RCC 7860 (cell line): ENCODE measurements at regions not wholly inside any gene's neighbourhood (a gene's known extent, or its start where the extent isn't known, plus 50 kb on each side); places are given as distances from the start of the nearest gene placed in this dataset.

Experiments
- DNase-seq: peaks from one replicate; pipeline ENCODE4 v3.0.0-alpha.2; 2015; ENCODE audit warnings: low spot score
- FAIRE-seq: peaks from 2 replicates; lab custom pipeline; 2012; peaks lifted over from hg19 to GRCh38; lab: Jason Lieb, UNC

- FAIRE-seq, result no peak
- no peak for DNase-seq
These were observed 219.7 kb upstream of the NAALADL2 start for GRCh38 chr3:174639406-174639805.

GRCh38 chr3:174639970-174640369 is 219.2 kb upstream of the NAALADL2 start:
- FAIRE-seq (no peak), DNase-seq (no peak)

GRCh38 chr3:174640932-174641331 is 218.2 kb upstream of the NAALADL2 start:
- DNase-seq (no peak), FAIRE-seq (no peak)

GRCh38 chr3:174644287-174644686 is 214.8 kb upstream of the NAALADL2 start:
- no peak for FAIRE-seq

GRCh38 chr3:174651951-174652350 is 207.2 kb upstream of the NAALADL2 start:
- no peak for FAIRE-seq
- no peak for DNase-seq

More at GRCh38 chr3:174644287-174644686, 214.8 kb upstream of the NAALADL2 start:
- no peak for DNase-seq

DNA sequence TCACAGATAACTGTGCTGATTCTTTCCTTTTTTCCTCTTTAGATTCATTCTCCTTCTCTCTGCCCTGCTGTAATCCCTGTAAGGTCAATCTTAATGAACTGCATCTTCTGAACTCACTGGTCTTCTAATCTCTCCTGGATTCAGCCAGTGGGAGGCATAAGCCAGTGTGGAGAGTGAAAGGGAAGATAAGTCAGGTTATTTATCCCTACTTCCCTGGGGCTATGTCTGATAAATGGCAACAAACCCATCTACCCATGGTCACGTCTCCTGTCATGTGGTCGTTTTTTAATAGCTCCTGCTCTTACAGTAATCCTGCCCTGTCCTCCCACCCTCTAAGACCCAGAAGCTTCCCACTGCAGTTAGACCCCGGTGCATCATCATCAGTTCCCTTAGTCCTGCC is 199.6 kb upstream of the NAALADL2 start:
- FAIRE-seq (no peak), DNase-seq (no peak)

- FAIRE-seq (no peak), DNase-seq (no peak)
These were observed 196.5 kb upstream of the NAALADL2 start for GRCh38 chr3:174662653-174663052.

- FAIRE-seq, result no peak
These were observed 191.7 kb upstream of the NAALADL2 start for GRCh38 chr3:174667386-174667785.

DNA sequence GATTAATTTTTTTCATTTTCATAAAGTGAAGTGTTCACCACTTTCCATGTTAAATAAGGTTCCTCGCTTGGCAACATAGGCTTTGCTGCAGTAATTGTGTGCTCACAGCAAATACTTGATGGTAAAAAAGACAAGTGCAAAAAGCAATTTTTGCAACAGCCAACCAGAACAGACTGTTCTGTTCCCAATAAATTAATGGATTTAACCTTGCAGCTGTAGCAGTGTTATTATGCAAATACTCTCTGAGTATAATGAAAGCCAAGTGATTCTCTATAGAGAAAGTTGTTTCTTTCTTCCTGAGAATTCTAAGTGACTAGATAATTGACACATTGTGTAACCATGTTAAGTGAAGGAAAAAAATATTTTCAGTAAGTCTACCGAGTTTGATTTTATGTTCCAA is 183.7 kb upstream of the NAALADL2 start:
- FAIRE-seq (no peak), DNase-seq (no peak)

More at GRCh38 chr3:174667386-174667785, 191.7 kb upstream of the NAALADL2 start:
- DNase-seq, result no peak

DNA sequence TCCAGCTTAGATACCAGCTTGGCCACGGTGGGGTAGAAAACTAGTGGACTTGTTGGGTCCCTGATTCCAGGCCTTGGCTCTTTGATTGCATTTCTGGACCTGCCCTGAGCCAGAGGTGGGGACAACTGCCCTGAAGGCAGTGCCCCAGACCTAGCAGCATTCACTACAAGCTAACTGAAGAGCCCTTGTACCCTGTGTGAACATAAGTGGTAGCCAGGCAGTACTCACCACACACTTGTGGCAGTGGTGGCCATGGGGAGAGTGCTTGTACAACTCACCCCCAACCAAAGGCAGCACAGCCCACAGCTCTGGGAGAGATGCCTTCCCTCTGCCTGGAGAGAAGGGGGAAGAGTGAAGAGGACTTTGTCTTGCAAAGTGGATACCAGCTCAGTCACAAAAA is 177.3 kb upstream of the NAALADL2 start:
- no peak for FAIRE-seq
- no peak for DNase-seq

DNA sequence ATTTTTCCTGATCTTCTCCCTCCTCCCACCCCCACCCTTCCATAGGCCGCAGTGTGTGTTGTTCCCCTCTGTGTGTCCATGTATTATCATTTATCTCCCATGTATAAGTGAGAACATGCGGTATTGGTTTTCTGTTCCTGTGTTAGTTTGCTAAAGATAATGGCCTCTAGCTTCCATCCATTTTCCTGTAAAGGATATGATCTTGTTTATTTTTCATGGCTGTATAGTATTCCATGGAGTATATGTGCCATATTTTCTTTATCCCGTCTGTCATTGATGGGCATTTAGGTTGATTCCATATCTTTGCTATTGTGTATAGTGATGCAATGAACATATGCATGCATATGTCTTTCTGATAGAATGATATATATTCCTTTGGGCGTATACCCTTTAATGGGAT is 173.3 kb upstream of the NAALADL2 start:
- no peak for DNase-seq

GRCh38 chr3:174697310-174697709 is 161.8 kb upstream of the NAALADL2 start:
- FAIRE-seq (no peak), DNase-seq (no peak)

More for the DNA sequence above, 173.3 kb upstream of the NAALADL2 start:
- no peak for FAIRE-seq

DNA sequence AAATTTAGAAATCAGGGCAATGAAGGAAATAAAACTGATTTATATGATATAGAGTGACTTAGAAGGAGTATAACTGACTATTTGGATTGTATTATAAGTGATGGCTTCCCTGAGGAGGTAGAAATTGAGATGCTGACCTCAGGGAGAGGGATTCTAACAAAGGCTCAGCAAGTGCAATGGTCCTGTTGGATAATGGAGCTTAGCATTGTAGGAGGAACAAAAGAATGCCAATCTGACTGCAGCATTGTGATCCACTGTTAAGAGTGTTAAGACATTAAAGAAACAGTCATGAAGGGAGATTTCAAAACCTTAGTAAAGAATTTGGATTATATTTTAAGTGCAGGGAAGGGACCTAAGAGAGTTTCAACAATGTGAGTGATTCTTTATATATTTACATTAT is 158.4 kb upstream of the NAALADL2 start:
- no peak for DNase-seq
- FAIRE-seq, result no peak

GRCh38 chr3:174710612-174711011 is 148.5 kb upstream of the NAALADL2 start:
- DNase-seq (no peak), FAIRE-seq (no peak)

DNA sequence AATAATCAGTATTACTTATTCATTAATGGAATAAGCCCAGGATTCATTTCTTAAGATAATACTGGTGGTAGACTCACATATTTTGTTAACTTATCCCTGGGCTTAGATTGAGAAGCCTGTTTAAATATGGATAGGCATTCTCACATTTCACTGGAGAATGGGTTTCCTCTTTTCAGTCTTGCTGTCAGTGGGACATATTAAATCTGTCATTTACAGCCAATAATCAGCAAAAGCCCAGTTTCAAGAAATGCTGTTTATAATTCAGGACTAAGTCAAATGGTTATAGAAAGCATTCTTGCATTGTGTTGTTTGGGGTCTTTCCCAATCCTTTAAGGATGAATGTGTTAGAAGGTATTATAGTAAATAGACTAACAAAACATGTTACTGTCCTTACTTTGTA is 143.7 kb upstream of the NAALADL2 start:
- FAIRE-seq (no peak), DNase-seq (no peak)

GRCh38 chr3:174716956-174717505 is 142.1 kb upstream of the NAALADL2 start:
- FAIRE-seq (no peak), DNase-seq (no peak)

GRCh38 chr3:174720717-174721116 is 138.4 kb upstream of the NAALADL2 start:
- DNase-seq, result no peak
- FAIRE-seq, result no peak

GRCh38 chr3:174725303-174725702 is 133.8 kb upstream of the NAALADL2 start:
- FAIRE-seq (no peak), DNase-seq (no peak)

GRCh38 chr3:174737966-174738365 is 121.2 kb upstream of the NAALADL2 start:
- no peak for FAIRE-seq

DNA sequence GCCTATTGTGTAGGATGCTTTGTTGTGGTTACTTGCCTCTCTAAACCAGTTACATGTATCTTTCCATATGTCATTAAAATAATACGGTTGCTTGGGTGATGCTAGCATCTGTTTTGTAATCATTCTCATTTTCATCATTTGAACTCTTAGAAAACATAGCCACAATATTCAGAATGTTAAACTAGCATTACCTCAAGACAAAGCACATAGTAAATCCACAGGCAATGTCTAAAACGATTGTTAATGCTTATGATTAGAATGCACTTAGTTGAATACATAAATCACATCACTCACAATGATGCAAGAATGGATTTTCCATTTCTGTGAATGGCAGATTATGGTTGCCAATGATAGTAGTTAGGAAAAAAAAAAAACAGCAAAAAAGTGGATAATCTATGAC is 110.0 kb upstream of the NAALADL2 start:
- FAIRE-seq (no peak), DNase-seq (no peak)

More at GRCh38 chr3:174737966-174738365, 121.2 kb upstream of the NAALADL2 start:
- no peak for DNase-seq

DNA sequence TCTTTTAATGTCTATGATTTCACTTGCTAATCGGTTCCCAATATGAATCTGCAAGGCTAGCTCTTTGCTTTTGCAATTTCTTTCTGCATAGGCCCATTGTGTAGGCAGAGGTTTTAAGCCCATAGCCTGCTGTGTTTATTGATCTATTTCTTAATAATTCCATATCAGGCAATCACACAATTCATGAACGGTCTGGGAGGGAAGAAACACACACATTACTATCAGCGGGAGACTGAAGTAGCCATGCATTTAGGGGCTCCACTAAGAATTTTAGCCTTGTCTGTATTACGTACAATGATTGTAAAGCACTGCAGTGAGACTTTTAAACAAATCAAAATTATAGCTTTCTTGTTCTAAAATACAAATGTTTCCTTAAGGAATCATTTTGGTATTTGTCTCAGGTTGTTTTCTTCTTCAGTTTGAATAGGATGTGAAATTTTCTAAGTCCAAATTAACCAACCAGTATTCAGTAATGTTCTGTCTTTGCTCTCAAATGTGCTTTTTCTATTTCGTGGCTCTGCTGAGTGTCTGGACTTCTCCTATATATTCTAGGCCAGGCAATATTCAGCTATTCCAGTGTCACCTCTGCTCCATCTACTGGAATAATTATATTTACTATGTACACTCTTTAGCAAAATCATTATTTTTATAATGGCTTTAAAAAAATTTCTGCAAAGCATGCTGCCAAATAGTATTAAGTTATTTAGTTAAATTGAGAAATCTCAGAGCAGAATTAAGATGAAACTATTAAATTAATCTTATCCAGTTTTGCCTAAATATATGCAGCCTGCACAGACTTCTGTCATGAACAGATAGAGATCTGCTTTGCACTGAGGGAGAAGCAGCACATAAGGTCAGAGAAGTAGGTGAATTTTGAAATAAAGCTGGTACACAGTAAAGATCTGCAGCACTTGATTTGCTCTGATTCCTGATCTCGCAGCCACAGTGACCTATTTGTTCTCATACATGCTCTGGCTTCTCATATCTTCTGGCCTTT is 103.0 kb upstream of the NAALADL2 start:
- DNase-seq, result no peak
- FAIRE-seq, result no peak

DNA sequence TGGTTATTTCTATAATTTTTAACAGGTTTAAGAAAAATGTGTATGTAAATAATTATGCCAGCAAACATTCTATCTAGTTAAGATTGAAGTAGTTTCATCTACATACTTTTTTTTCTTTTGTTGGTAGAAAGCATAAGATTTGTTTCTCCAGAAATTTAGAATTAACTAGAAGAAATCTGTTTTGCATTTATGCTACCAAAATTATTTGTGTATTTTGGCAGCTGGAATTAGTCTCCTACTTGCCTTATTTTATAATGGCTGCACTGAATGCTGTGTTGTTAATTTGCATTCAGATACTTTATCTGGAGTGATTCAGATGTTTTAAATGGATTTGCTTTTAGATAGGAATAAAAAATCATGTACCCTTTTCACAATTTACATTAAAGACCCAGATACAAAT is 100.2 kb upstream of the NAALADL2 start:
- no peak for DNase-seq
- no peak for FAIRE-seq
